Activated naive CD8-positive, alpha-beta T cell treated with anti-CD3 and anti-CD28 coated beads, Interleukin-2, amount 50 U/mL, for 24 hours (primary cell): ENCODE measurements at regions not wholly inside any gene's neighbourhood (a gene's known extent, or its start where the extent isn't known, plus 50 kb on each side); places are given as distances from the start of the nearest gene placed in this dataset.
"Not testable (repeated sequence)": the region's sequence is repeated elsewhere in the genome, so short reads cannot be mapped to it uniquely, and the experiment has no call there.

Experiments used
- ATAC-seq: fragments of 150-1000 bp; cut with Tn5 transposase; one replicate; pipeline ENCODE4 v1.10.0; 2021
- DNase-seq: peaks from one replicate; pipeline ENCODE4 v3.0.0; 2021
- H3K27ac Mint-ChIP-seq: one replicate; pipeline ENCODE4 v1.8.0; 2021; ENCODE audit warnings: mild to moderate bottlenecking, mixed read lengths
- H3K27me3 Mint-ChIP-seq: one replicate; pipeline ENCODE4 v1.8.0; 2021; ENCODE audit warnings: mixed read lengths
- H3K36me3 Mint-ChIP-seq: one replicate; pipeline ENCODE4 v1.8.0; 2021; ENCODE audit warnings: low read depth, mixed read lengths
- H3K4me1 Mint-ChIP-seq: one replicate; pipeline ENCODE4 v1.8.0; 2021; ENCODE audit warnings: mixed read lengths
- H3K4me3 Mint-ChIP-seq: one replicate; pipeline ENCODE4 v1.8.0; 2021; ENCODE audit warnings: mild to moderate bottlenecking, moderate library complexity, mixed read lengths
- H3K9me3 Mint-ChIP-seq: one replicate; pipeline ENCODE4 v1.8.0; 2021; ENCODE audit warnings: mixed read lengths

- not testable (repeated sequence) for ATAC-seq, H3K27ac Mint-ChIP-seq, DNase-seq, H3K4me1 Mint-ChIP-seq, H3K36me3 Mint-ChIP-seq, H3K27me3 Mint-ChIP-seq, H3K4me3 Mint-ChIP-seq, H3K9me3 Mint-ChIP-seq
Measured at GRCh38 chr1:59210430-59210829, 86.5 kb upstream of the FGGY start.

GRCh38 chr1:59212706-59213105, 84.2 kb upstream of the FGGY start:
- Mint-ChIP-seq H3K27ac (no peak overlapping the region), H3K9me3 (peaks cover 14% of the 10 kb centered on the region), H3K4me1 (no peaks in the 10 kb centered on the region), H3K36me3 (peaks cover 4% of the 10 kb centered on the region), H3K4me3 (no peak overlapping the region), H3K27me3 (no peaks in the 10 kb centered on the region)
- ATAC-seq = no peak
- no peak for DNase-seq

GRCh38 chr1:59214248-59215208, 82.4 kb upstream of the FGGY start:
- ATAC-seq (no peak), DNase-seq (no peak)
- H3K4me1 Mint-ChIP-seq = no peaks in the 10 kb centered on the region
- no peak overlapping the region for H3K27ac Mint-ChIP-seq
- H3K36me3 Mint-ChIP-seq = peaks cover 2% of the 10 kb centered on the region
- peaks cover 14% of the 10 kb centered on the region for H3K9me3 Mint-ChIP-seq
- H3K27me3 Mint-ChIP-seq = no peaks in the 10 kb centered on the region
- no peak overlapping the region for H3K4me3 Mint-ChIP-seq

GRCh38 chr1:59215766-59216291, 81.1 kb upstream of the FGGY start:
- Mint-ChIP-seq H3K9me3 (peaks cover 8% of the 10 kb centered on the region), H3K27ac (no peak overlapping the region), H3K27me3 (peaks cover 2% of the 10 kb centered on the region), H3K36me3 (no peaks in the 10 kb centered on the region), H3K4me1 (no peaks in the 10 kb centered on the region), H3K4me3 (no peak overlapping the region)
- no peak for DNase-seq
- ATAC-seq = no peak

- not testable (repeated sequence) for H3K9me3 Mint-ChIP-seq, H3K4me3 Mint-ChIP-seq, H3K36me3 Mint-ChIP-seq, DNase-seq, H3K27ac Mint-ChIP-seq, ATAC-seq, H3K27me3 Mint-ChIP-seq, H3K4me1 Mint-ChIP-seq
Measured at GRCh38 chr1:59217439-59217838, 79.5 kb upstream of the FGGY start.

GRCh38 chr1:59218521-59219236, 78.2 kb upstream of the FGGY start:
- Mint-ChIP-seq H3K4me1 (no peaks in the 10 kb centered on the region), H3K4me3 (no peak overlapping the region), H3K27me3 (peaks cover 2% of the 10 kb centered on the region), H3K36me3 (no peaks in the 10 kb centered on the region), H3K27ac (no peak overlapping the region), H3K9me3 (peaks cover 8% of the 10 kb centered on the region)
- DNase-seq (no peak), ATAC-seq (no peak)

- Mint-ChIP-seq H3K27ac (no peak overlapping the region), H3K4me1 (no peaks in the 10 kb centered on the region), H3K4me3 (no peak overlapping the region), H3K27me3 (peaks cover 2% of the 10 kb centered on the region), H3K36me3 (no peaks in the 10 kb centered on the region), H3K9me3 (peaks cover 8% of the 10 kb centered on the region)
- DNase-seq (no peak), ATAC-seq (no peak)
Measured at GRCh38 chr1:59219916-59220315, 77.0 kb upstream of the FGGY start.

- DNase-seq = no peak
- Mint-ChIP-seq H3K9me3 (peaks cover 8% of the 10 kb centered on the region), H3K4me1 (no peaks in the 10 kb centered on the region), H3K36me3 (no peaks in the 10 kb centered on the region), H3K4me3 (no peak overlapping the region), H3K27ac (no peak overlapping the region), H3K27me3 (peaks cover 2% of the 10 kb centered on the region)
- no peak for ATAC-seq
Measured at GRCh38 chr1:59220356-59220755, 76.5 kb upstream of the FGGY start.

- Mint-ChIP-seq H3K4me1 (no peaks in the 10 kb centered on the region), H3K9me3 (no peaks in the 10 kb centered on the region), H3K27me3 (peaks cover 2% of the 10 kb centered on the region), H3K36me3 (no peaks in the 10 kb centered on the region), H3K27ac (no peak overlapping the region), H3K4me3 (no peak overlapping the region)
- no peak for DNase-seq
- no peak for ATAC-seq
Measured at GRCh38 chr1:59223198-59223597, 73.7 kb upstream of the FGGY start.

GRCh38 chr1:59223989-59224634, 72.8 kb upstream of the FGGY start:
- ATAC-seq (no peak), DNase-seq (no peak)
- no peaks in the 10 kb centered on the region for H3K4me1 Mint-ChIP-seq
- no peak overlapping the region for H3K4me3 Mint-ChIP-seq
- no peak overlapping the region for H3K27ac Mint-ChIP-seq
- peaks cover 2% of the 10 kb centered on the region for H3K27me3 Mint-ChIP-seq
- H3K36me3 Mint-ChIP-seq = no peaks in the 10 kb centered on the region
- no peaks in the 10 kb centered on the region for H3K9me3 Mint-ChIP-seq

GRCh38 chr1:59225594-59226316, 71.1 kb upstream of the FGGY start:
- ATAC-seq (no peak), DNase-seq (no peak)
- H3K36me3 Mint-ChIP-seq = no peaks in the 10 kb centered on the region
- no peaks in the 10 kb centered on the region for H3K9me3 Mint-ChIP-seq
- no peak overlapping the region for H3K27ac Mint-ChIP-seq
- H3K27me3 Mint-ChIP-seq = no peaks in the 10 kb centered on the region
- H3K4me1 Mint-ChIP-seq = no peaks in the 10 kb centered on the region
- H3K4me3 Mint-ChIP-seq = no peak overlapping the region

GRCh38 chr1:59229138-59229537, 67.8 kb upstream of the FGGY start:
- Mint-ChIP-seq H3K4me1 (no peaks in the 10 kb centered on the region), H3K36me3 (no peaks in the 10 kb centered on the region), H3K27me3 (no peaks in the 10 kb centered on the region), H3K27ac (no peak overlapping the region), H3K4me3 (no peak overlapping the region), H3K9me3 (no peaks in the 10 kb centered on the region)
- ATAC-seq (no peak), DNase-seq (no peak)

- Mint-ChIP-seq H3K4me1 (no peaks in the 10 kb centered on the region), H3K27me3 (no peaks in the 10 kb centered on the region), H3K27ac (no peak overlapping the region), H3K36me3 (no peaks in the 10 kb centered on the region), H3K9me3 (no peaks in the 10 kb centered on the region), H3K4me3 (no peak overlapping the region)
- ATAC-seq = no peak
- no peak for DNase-seq
Measured at GRCh38 chr1:59230622-59231021, 66.3 kb upstream of the FGGY start.

GRCh38 chr1:59232216-59232615, 64.7 kb upstream of the FGGY start:
- Mint-ChIP-seq H3K36me3 (no peaks in the 10 kb centered on the region), H3K4me3 (no peak overlapping the region), H3K27ac (no peak overlapping the region), H3K27me3 (no peaks in the 10 kb centered on the region), H3K4me1 (no peaks in the 10 kb centered on the region), H3K9me3 (no peaks in the 10 kb centered on the region)
- no peak for DNase-seq
- ATAC-seq = no peak
